Endometrium (tissue), 2 donors: ENCODE measurements at regions not wholly inside any gene's neighbourhood (a gene's known extent, or its start where the extent isn't known, plus 50 kb on each side); places are given as distances from the start of the nearest gene placed in this dataset.
"Not testable (repeated sequence)": the region's sequence is repeated elsewhere in the genome, so short reads cannot be mapped to it uniquely, and the experiment has no call there.

ENCODE experiments used
- FAIRE-seq: peaks from 2 replicates; lab custom pipeline; 2012; peaks lifted over from hg19 to GRCh38; lab: Jason Lieb, UNC
- donor health status: control.
- donor health status: control.

DNA sequence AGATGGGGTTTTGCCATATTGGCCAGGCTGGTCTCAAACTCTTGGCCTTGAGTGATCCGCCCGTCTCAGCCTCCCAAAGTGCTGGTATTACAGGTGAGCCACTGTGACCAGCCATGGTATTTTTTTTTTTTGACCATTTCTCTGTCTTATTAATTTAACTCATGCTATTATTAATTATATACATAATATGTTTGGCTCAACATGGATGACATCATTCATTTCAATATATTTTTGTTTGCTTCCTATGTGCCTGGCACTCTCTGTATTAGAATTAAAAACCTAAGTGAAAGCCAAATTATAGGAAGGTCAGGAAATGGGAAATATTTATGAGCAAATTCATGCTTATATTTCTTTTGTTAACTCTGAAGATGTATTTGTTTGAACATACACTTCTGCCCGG, 55.8 kb upstream of the AKIRIN2 start:
- no peak for FAIRE-seq

- no peak for FAIRE-seq
Observed at GRCh38 chr6:87756858-87757257, 54.8 kb upstream of the AKIRIN2 start.

- no peak for FAIRE-seq
Observed at GRCh38 chr6:87755708-87756671, 54.0 kb upstream of the AKIRIN2 start.

DNA sequence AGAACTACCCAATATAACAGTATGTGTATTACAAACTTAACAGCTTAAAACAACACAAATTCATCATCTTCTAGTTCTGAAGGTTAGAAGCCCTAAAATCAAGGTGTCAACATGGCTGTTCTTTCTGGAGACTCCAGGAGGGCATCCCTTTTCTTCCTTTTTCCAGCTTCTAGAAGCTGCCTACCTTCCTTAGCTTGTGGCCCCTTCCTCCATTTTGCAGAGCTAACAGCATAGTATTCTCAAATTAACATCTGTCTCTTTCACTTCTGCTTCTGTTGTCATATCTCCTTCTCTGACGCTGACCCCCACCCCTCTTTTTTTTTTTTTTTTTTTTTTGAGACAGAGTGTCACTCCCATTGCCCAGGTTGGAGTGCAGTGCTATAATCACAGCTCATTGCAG, 52.8 kb upstream of the AKIRIN2 start:
- no peak for FAIRE-seq

DNA sequence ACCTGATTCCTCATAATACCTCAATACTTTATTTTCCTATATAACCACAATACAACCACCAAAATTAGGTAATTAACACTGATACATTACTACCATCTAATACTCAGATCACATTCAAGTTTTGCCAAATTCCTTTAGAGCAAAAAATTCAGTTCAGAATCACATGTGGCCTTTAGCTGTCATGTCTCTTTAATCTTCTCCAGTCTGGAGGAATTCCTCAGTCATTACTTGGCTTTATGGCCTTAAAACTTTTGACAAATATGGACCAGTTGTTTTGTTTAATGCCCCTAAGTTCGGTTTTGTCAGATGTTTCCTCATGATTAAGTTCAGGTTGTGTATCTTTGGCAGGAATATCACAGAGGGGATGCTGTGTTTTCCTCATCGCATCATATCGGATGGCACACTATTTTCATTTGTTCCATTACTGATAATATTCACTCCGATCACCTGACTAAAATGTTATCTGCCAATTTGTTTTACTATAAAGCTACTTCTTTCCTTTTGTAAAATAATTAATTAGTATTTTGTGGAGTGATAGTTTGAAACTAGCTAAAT, 51.2 kb upstream of the AKIRIN2 start:
- no peak for FAIRE-seq

DNA sequence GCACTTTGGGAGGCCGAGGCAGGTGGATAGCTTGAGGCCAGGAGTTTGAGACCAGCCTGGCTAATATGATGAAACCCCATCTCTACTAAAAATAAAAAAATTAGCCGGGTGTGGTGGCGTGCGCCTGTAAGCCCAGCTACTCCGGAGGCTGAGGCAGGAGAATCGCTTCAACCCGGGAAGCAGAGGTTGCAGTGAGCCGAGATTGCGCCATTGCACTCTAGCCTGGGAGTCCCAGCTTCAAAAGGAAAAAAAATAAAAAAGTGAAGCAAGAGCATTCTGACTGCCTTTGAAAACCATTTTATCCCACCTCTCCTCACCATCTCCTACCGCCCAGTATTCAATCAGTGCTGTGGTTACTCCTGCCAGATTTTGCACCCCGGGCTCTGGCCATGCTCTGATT, 50.5 kb upstream of the AKIRIN2 start:
- FAIRE-seq = not testable (repeated sequence)
